Left renal pelvis (tissue), 4 donors: ENCODE measurements at regions not wholly inside any gene's neighbourhood (a gene's known extent, or its start where the extent isn't known, plus 50 kb on each side); places are given as distances from the start of the nearest gene placed in this dataset.
A peak's percentile ranks its signal among the peaks of the same experiment; 100 is the strongest.
"Not testable (repeated sequence)": the region's sequence is repeated elsewhere in the genome, so short reads cannot be mapped to it uniquely, and the experiment has no call there.

Experiments used
- DNase-seq, 4 donors: peaks; one replicate each; pipeline ENCODE4 v3.0.0-alpha.2; 2013; ENCODE audit warnings: low read depth in 4 of 4, low spot score in 3 of 4

- DNase-seq: peak in 3 of 4 donors; percentile 68 to 83 (median 73)
Observed at GRCh38 chrY:10627116-10627515, 1099.4 kb downstream of the TSPY10 start.

- not testable (repeated sequence) for DNase-seq
Observed at GRCh38 chrY:10648813-10649212, 1121.1 kb downstream of the TSPY10 start.

GRCh38 chrY:10657120-10657519, 1129.4 kb downstream of the TSPY10 start:
- not testable (repeated sequence) for DNase-seq

GRCh38 chrY:10666785-10667184, 1139.1 kb downstream of the TSPY10 start:
- DNase-seq: no peak

- DNase-seq: no peak
Observed at GRCh38 chrY:10686414-10686813, 1158.7 kb downstream of the TSPY10 start.
